Hypothalamus (tissue), 51 donors: ENCODE measurements at regions not wholly inside any gene's neighbourhood (a gene's known extent, or its start where the extent isn't known, plus 50 kb on each side); places are given as distances from the start of the nearest gene placed in this dataset.

Experiments
- DNase-seq, 51 donors: peaks; one replicate each; lab custom pipeline; 2025; lab: John Stamatoyannopoulos, UW

GRCh38 chr15:47157827-47158226 is 559.5 kb upstream of the SEMA6D start:
- DNase-seq, result no peak

- no peak for DNase-seq
These were observed 558.7 kb upstream of the SEMA6D start for GRCh38 chr15:47158573-47158972.

- no peak for DNase-seq
These were observed 540.1 kb upstream of the SEMA6D start for GRCh38 chr15:47177177-47177576.

- DNase-seq, result no peak
These were observed 537.3 kb upstream of the SEMA6D start for GRCh38 chr15:47179988-47180387.

- no peak for DNase-seq
These were observed 534.5 kb upstream of the SEMA6D start for GRCh38 chr15:47182818-47183217.

- DNase-seq, result peak in 19 of 51 donors; percentile 1 to 45 (median 16)
These were observed 533.0 kb upstream of the SEMA6D start for GRCh38 chr15:47184003-47184907.

- DNase-seq, result peak in 9 of 51 donors; percentile 1 to 24 (median 11)
These were observed 532.1 kb upstream of the SEMA6D start for GRCh38 chr15:47184908-47185801.

- DNase-seq, result no peak
These were observed 531.2 kb upstream of the SEMA6D start for GRCh38 chr15:47186075-47186474.

- no peak for DNase-seq
These were observed 528.4 kb upstream of the SEMA6D start for GRCh38 chr15:47188758-47189507.

GRCh38 chr15:47194718-47195117 is 522.6 kb upstream of the SEMA6D start:
- no peak for DNase-seq

- peak in 47 of 51 donors; percentile 8 to 86 (median 58) for DNase-seq
These were observed 521.3 kb upstream of the SEMA6D start for GRCh38 chr15:47196048-47196447.

GRCh38 chr15:47203993-47204392 is 513.3 kb upstream of the SEMA6D start:
- no peak for DNase-seq

- no peak for DNase-seq
These were observed 510.8 kb upstream of the SEMA6D start for GRCh38 chr15:47206358-47206978.

GRCh38 chr15:47209591-47209990 is 507.7 kb upstream of the SEMA6D start:
- DNase-seq, result no peak

GRCh38 chr15:47212222-47213010 is 504.9 kb upstream of the SEMA6D start:
- DNase-seq, result no peak

- DNase-seq, result no peak
These were observed 503.4 kb upstream of the SEMA6D start for GRCh38 chr15:47213883-47214282.

GRCh38 chr15:47218295-47218694 is 499.0 kb upstream of the SEMA6D start:
- no peak for DNase-seq

- no peak for DNase-seq
These were observed 472.9 kb upstream of the SEMA6D start for GRCh38 chr15:47244361-47244760.

- DNase-seq, result no peak
These were observed 471.0 kb upstream of the SEMA6D start for GRCh38 chr15:47246317-47246716.
